ENCODE measurements at regions not wholly inside any gene's neighbourhood (a gene's known extent, or its start where the extent isn't known, plus 50 kb on each side); places are given as distances from the start of the nearest gene placed in this dataset.

DNA sequence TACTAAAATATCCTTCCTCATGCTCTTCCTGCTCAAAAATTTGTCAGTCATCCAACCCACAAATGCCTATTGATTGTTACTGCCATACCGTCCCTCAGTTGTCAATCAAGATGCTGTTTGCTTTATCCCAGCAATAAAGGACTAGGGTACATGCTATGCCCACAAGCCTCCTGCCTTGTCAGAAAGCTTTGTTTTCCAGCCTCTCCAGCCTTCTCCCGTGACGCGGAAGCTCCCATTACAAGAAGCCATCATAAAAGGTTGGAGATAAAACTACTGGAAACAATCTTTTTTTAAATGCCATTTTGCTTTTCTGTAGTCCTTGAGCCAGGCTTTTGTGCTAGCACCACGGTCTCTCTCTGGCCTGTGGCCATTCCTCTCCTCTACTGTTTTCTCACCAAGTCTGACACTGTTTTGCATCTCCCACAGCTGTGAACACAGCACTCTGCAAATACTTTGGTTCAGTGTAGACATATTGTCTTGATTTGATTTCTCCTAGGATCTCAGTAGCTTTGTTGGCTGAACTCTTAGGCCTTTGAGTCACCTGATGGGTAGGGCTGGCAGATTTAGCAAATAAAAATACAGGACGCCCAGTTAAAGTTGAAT, 495.7 kb upstream of the JARID2 start:
- TF ChIP-seq, protein P1, sequence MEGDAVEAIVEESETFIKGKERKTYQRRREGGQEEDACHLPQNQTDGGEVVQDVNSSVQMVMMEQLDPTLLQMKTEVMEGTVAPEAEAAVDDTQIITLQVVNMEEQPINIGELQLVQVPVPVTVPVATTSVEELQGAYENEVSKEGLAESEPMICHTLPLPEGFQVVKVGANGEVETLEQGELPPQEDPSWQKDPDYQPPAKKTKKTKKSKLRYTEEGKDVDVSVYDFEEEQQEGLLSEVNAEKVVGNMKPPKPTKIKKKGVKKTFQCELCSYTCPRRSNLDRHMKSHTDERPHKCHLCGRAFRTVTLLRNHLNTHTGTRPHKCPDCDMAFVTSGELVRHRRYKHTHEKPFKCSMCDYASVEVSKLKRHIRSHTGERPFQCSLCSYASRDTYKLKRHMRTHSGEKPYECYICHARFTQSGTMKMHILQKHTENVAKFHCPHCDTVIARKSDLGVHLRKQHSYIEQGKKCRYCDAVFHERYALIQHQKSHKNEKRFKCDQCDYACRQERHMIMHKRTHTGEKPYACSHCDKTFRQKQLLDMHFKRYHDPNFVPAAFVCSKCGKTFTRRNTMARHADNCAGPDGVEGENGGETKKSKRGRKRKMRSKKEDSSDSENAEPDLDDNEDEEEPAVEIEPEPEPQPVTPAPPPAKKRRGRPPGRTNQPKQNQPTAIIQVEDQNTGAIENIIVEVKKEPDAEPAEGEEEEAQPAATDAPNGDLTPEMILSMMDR (IDR thresholded peaks at IDR 0.05) = no peak
- no peak for TF ChIP-seq POLR2A (IDR thresholded peaks at IDR 0.05; ENCODE audit: low read depth)
